ENCODE measurements at regions not wholly inside any gene's neighbourhood (a gene's known extent, or its start where the extent isn't known, plus 50 kb on each side); places are given as distances from the start of the nearest gene placed in this dataset.

GRCh38 chr9:78775211-78775610 lies 478.3 kb downstream of the PSAT1 start:
- no peak for DNase-seq (ENCODE audit: extremely low spot score, insufficient read length, low read depth)

GRCh38 chr9:78775696-78776295 lies 478.9 kb downstream of the PSAT1 start:
- DNase-seq (ENCODE audit: extremely low spot score, insufficient read length, low read depth): no peak
- no peak for FAIRE-seq

More at GRCh38 chr9:78775211-78775610, 478.3 kb downstream of the PSAT1 start:
- no peak for FAIRE-seq

GRCh38 chr9:78777747-78778146 lies 480.8 kb downstream of the PSAT1 start:
- DNase-seq (ENCODE audit: extremely low spot score, insufficient read length, low read depth) (no peak), FAIRE-seq (no peak)

GRCh38 chr9:78778318-78778717 lies 481.4 kb downstream of the PSAT1 start:
- FAIRE-seq (no peak), DNase-seq (ENCODE audit: extremely low spot score, insufficient read length, low read depth) (no peak)

GRCh38 chr9:78778861-78779374 lies 482.0 kb downstream of the PSAT1 start:
- DNase-seq (ENCODE audit: extremely low spot score, insufficient read length, low read depth) (no peak), FAIRE-seq (no peak)

- DNase-seq (ENCODE audit: extremely low spot score, insufficient read length, low read depth): no peak
- FAIRE-seq: no peak
Observed at GRCh38 chr9:78781681-78782080, 484.8 kb downstream of the PSAT1 start.

GRCh38 chr9:78782234-78782633 lies 485.3 kb downstream of the PSAT1 start:
- DNase-seq (ENCODE audit: extremely low spot score, insufficient read length, low read depth): no peak
- no peak for FAIRE-seq

- DNase-seq (ENCODE audit: extremely low spot score, insufficient read length, low read depth) (no peak), FAIRE-seq (no peak)
Observed at GRCh38 chr9:78782858-78783257, 485.9 kb downstream of the PSAT1 start.

- no peak for FAIRE-seq
- DNase-seq (ENCODE audit: extremely low spot score, insufficient read length, low read depth): no peak
Observed at GRCh38 chr9:78783743-78784142, 486.8 kb downstream of the PSAT1 start.

GRCh38 chr9:78786794-78787193 lies 489.9 kb downstream of the PSAT1 start:
- FAIRE-seq (no peak), DNase-seq (ENCODE audit: extremely low spot score, insufficient read length, low read depth) (no peak)

GRCh38 chr9:78788101-78788500 lies 491.2 kb downstream of the PSAT1 start:
- FAIRE-seq (no peak), DNase-seq (ENCODE audit: extremely low spot score, insufficient read length, low read depth) (no peak)

- FAIRE-seq (no peak), DNase-seq (ENCODE audit: extremely low spot score, insufficient read length, low read depth) (no peak)
Observed at GRCh38 chr9:78791779-78792178, 494.9 kb downstream of the PSAT1 start.

- DNase-seq (ENCODE audit: extremely low spot score, insufficient read length, low read depth): no peak
- FAIRE-seq: no peak
Observed at GRCh38 chr9:78792745-78793144, 495.8 kb downstream of the PSAT1 start.

GRCh38 chr9:78805771-78806170 lies 508.8 kb downstream of the PSAT1 start:
- DNase-seq (ENCODE audit: extremely low spot score, insufficient read length, low read depth) (no peak), FAIRE-seq (no peak)

- FAIRE-seq (no peak), DNase-seq (ENCODE audit: extremely low spot score, insufficient read length, low read depth) (no peak)
Observed at GRCh38 chr9:78806492-78807160, 509.7 kb downstream of the PSAT1 start.

- no peak for DNase-seq (ENCODE audit: extremely low spot score, insufficient read length, low read depth)
- FAIRE-seq: no peak
Observed at GRCh38 chr9:78807286-78807685, 510.4 kb downstream of the PSAT1 start.

GRCh38 chr9:78808048-78808447 lies 511.1 kb downstream of the PSAT1 start:
- DNase-seq (ENCODE audit: extremely low spot score, insufficient read length, low read depth): no peak
- FAIRE-seq: no peak

GRCh38 chr9:78811622-78812276 lies 514.8 kb downstream of the PSAT1 start:
- no peak for FAIRE-seq

GRCh38 chr9:78812665-78813064 lies 515.7 kb downstream of the PSAT1 start:
- FAIRE-seq (no peak), DNase-seq (ENCODE audit: extremely low spot score, insufficient read length, low read depth) (no peak)

More at GRCh38 chr9:78811622-78812276, 514.8 kb downstream of the PSAT1 start:
- DNase-seq (ENCODE audit: extremely low spot score, insufficient read length, low read depth): no peak

- no peak for FAIRE-seq
Observed at GRCh38 chr9:78813602-78814180, 516.8 kb downstream of the PSAT1 start.

More at GRCh38 chr9:78813602-78814180, 516.8 kb downstream of the PSAT1 start:
- no peak for DNase-seq (ENCODE audit: extremely low spot score, insufficient read length, low read depth)
